GM21447 (cell line): ENCODE measurements at regions not wholly inside any gene's neighbourhood (a gene's known extent, or its start where the extent isn't known, plus 50 kb on each side); places are given as distances from the start of the nearest gene placed in this dataset.
"Not testable (repeated sequence)": the region's sequence is repeated elsewhere in the genome, so short reads cannot be mapped to it uniquely, and the experiment has no call there.

Experiments
- ATAC-seq: cut with Tn5 transposase; IDR thresholded peaks from one replicate; pipeline ENCODE4 v1.9.1; 2021; ENCODE audit not compliant: unreplicated experiment

- no peak for ATAC-seq
Observed at GRCh38 chr3:16707260-16707659, 102.0 kb upstream of the DAZL start.

GRCh38 chr3:16708285-16708684 is 103.1 kb upstream of the DAZL start:
- ATAC-seq: no peak

- ATAC-seq: not testable (repeated sequence)
Observed at GRCh38 chr3:16711691-16712090, 106.5 kb upstream of the DAZL start.

- ATAC-seq: no peak
Observed at GRCh38 chr3:16715281-16715680, 110.1 kb upstream of the DAZL start.

- no peak for ATAC-seq
Observed at GRCh38 chr3:16719426-16719825, 114.2 kb upstream of the DAZL start.

- no peak for ATAC-seq
Observed at GRCh38 chr3:16720367-16720940, 115.2 kb upstream of the DAZL start.

- no peak for ATAC-seq
Observed at GRCh38 chr3:16721494-16721893, 116.3 kb upstream of the DAZL start.

GRCh38 chr3:16723978-16724377 is 118.8 kb upstream of the DAZL start:
- ATAC-seq: no peak

- ATAC-seq: no peak
Observed at GRCh38 chr3:16724487-16724886, 119.3 kb upstream of the DAZL start.

- no peak for ATAC-seq
Observed at GRCh38 chr3:16725972-16726371, 120.7 kb upstream of the DAZL start.

- ATAC-seq: no peak
Observed at GRCh38 chr3:16728770-16729745, 123.8 kb upstream of the DAZL start.

- no peak for ATAC-seq
Observed at GRCh38 chr3:16738451-16738850, 133.2 kb upstream of the DAZL start.

GRCh38 chr3:16739541-16740105 is 134.4 kb upstream of the DAZL start:
- ATAC-seq: no peak

- ATAC-seq: no peak
Observed at GRCh38 chr3:16740515-16740914, 135.3 kb upstream of the DAZL start.

- ATAC-seq: peak; percentile 34
Observed at GRCh38 chr3:16741103-16741758, 136.0 kb upstream of the DAZL start.

- ATAC-seq: peak; percentile 63
Observed at GRCh38 chr3:16741890-16742289, 136.7 kb upstream of the DAZL start.

GRCh38 chr3:16743276-16743675 is 138.1 kb upstream of the DAZL start:
- ATAC-seq: no peak

- no peak for ATAC-seq
Observed at GRCh38 chr3:16759227-16759903, 125.4 kb upstream of the PLCL2 start.

GRCh38 chr3:16761571-16761970 is 123.2 kb upstream of the PLCL2 start:
- no peak for ATAC-seq

- ATAC-seq: no peak
Observed at GRCh38 chr3:16765661-16766060, 119.1 kb upstream of the PLCL2 start.

GRCh38 chr3:16767006-16767405 is 117.7 kb upstream of the PLCL2 start:
- ATAC-seq: no peak
